ENCODE measurements at regions not wholly inside any gene's neighbourhood (a gene's known extent, or its start where the extent isn't known, plus 50 kb on each side); places are given as distances from the start of the nearest gene placed in this dataset.

DNA sequence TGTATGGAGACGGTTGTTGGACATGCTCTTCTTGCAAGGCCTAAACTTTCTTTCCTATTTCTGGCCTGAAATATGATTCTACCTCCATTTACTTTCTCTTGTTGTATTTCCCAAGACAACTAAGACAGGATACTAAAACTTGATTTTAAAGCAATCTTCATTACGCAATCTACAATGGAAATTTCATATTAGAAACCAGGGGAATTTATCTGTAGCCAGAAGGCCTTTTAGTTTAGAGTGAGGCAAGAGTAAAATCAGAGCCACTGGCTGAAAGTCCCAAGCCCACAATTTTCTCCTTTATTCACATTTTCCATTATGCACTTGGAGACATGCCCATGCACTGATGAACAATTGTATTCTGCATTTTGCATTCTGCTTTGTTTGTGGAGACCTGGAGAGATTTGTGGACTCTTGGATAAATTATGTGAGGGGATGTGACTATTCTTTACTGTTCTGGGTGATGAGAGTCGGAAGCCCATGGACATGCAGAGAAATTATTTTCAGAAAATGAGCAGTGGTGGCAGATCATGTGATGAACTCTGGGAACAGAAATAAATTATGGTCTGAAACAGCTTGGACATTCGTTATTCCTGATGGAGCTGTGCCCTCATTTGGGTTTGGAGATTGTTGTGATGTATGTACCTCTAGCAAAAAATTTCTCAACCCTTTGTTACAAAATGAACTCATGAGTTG lies 336.8 kb downstream of the SEC16B start:
- no peak for DNase-seq

DNA sequence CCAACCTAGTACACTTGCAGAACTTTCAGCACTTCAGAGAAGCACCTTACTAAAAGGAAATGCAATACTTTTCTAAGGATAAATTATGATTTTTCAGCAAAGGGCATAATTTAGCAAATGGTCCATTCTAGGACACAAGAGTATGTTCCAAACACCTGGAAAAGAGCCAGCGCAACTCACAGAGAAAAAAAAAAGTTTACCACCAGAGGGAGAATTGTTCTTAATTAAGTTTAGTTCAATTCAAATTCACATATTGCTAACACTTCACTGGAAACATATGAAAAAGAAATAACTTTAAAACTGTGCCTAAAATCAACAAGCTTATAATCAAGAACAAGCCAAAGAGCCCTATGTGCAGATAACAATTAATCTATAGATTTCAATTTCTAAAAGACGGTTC lies 338.1 kb downstream of the SEC16B start:
- no peak for DNase-seq

DNA sequence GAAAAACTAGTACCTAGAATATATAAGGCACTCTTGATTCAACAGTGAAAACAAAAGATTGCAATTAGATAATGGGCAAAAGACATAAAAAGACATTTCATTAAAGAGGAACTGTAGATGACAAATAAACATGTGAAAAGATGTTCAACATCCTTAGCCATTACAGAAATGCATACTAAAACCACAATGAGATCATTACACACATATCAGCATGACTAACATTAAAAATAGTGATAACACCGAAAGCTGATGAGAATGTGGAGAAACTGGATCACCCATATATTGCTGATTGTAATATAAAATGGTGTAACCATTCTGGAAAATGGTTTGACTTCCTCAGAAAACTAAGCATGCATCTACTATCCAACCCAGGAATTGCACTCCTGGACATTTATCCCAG lies 340.3 kb downstream of the SEC16B start:
- no peak for DNase-seq

DNA sequence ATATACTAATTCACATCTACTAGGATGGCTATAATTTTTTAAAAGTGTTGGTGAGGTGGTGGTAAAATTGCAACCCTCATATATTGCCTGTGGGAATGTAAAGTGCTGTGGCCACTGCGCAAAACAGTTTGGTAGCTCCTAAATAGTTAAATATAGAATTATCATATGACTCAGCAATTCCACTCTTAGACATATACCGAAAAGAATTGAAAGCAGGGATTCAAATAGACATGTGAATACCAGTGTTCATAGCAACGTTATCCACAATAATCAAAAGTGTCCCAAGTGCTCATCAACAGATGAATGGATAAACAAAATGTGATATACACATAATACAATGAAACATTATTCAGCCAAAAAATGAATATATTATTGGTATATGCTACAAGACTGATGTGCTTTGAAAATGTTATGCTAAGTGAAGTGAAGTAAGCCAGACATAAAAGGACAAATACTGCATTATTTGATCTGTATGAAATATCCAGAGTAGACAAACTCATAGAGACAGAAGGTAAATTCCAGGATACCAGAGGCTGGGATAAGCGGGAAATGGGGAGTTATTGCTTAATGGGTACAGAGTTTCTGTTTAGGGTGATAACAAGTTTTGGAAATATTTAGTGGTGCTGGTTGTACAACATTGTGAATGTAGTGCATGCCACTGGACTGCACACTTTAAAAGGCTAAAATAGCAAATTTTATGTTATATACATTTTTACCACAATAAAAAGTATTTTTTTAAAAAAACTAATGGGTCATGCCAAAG lies 342.5 kb downstream of the SEC16B start:
- DNase-seq, result no peak

DNA sequence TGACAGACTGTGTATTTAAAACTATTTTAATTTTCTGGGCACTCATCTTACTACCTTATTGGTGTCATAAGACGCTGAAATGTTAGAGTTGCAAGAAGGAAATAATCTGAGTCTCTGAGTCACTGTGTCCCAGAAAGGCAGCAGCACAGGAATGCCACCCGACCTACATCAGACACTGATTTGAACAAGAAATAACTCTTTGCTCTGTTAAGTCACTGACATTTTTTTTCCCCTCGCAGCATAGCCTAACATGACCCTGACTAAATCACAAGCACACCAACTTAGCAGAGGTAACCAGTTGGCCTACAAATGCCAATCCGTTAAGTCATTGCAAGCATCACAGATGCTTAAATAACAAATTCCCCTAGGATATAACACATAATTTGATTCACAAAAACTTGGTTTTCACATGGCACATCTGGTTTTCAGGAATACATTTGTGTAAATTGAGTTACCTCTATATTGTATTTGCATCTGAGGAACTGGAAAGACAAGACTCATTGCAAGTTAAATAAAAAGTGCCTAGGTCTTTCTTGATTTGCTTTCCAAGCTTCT lies 349.1 kb downstream of the SEC16B start:
- no peak for DNase-seq

DNA sequence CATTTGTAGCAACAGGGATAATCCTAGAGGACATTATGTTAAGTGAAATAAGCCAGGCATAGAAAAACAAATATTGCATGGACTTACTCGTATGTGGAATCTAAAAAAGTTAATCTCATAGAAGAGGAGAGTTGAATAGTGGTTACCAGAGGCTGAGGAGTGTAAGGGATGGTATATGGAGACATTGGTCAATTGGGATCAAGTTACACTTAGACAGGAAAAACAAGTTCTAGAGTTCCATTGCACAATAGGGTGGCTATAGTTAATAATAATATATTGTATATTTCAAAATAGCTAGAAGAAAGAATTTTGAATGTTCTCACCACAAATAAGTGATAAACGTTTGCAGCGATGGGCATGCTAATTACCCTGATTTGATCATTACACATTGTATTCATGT lies 354.6 kb downstream of the SEC16B start:
- no peak for DNase-seq

DNA sequence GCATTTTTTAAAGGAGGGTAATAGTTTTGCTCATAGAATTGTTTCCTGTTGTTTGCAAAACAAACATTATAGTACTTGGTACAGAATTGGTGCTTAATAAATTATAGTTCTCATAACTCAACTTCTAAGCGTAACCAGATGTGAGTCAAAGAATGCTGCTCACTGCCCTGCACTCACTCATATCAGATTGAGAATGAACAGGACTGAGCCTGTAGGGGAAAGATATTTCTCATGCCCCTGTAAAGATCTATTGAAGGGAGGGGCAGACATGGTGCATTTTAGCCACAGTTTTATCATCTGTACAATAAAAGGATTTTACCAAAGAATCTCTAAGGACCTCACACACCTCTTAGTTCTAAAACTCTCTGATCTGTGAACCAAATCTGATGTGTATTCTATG lies 358.5 kb downstream of the SEC16B start:
- no peak for DNase-seq

DNA sequence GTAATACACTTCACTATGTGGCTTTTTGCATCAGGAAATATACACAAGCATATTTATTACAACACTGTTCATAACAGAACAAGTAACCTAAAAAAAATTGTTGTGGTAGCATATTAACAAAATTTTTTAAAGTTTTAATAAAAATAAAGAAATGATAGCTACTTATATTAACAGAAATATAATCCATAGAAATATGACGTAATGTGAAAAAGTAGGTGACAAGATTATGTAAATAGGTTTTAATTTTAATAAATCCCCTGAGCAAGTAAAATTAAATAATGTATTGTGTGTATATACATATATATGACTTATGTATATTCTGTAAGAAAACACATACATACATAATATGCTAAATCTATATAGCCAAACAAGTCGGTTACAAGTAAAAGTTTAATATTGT lies 359.9 kb downstream of the SEC16B start:
- no peak for DNase-seq

DNA sequence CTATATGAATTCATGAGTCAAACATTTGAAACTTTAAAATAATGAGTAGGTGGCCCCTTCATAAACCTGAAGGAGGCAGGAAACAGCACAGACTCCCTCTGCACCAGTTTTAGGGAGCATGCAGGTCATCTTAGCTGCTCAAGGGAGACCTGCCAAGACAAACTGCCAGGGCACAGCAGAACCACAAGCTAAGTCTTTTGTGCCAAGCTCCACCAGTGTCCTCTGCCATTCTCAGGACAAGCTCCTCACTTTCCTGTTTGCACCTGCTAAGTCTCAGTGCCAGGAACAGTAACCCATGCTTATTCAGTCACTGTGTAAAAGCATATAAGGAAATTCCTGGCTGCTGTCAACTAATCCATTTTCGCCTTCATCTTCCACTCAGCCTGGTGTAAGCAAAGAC lies 368.9 kb downstream of the SEC16B start:
- no peak for DNase-seq

DNA sequence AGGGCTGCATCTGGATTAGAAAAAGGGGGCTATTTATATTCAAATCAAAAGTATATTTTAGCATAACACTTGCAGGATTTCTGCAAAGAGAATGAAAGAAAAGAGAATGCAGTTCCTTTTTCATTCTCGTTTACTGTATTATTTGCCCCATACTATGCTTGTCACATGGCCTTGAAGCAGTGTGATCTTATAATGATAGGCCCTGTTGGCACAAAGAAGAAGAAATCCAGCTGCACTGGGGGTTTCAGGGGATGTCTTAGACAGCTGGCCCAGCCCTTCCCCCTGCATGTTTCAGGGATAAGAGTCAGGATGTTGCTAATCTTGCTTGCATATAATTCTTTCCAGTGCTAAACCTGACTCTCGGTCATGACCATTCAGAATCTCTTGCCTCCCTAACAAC lies 369.5 kb downstream of the SEC16B start:
- no peak for DNase-seq

DNA sequence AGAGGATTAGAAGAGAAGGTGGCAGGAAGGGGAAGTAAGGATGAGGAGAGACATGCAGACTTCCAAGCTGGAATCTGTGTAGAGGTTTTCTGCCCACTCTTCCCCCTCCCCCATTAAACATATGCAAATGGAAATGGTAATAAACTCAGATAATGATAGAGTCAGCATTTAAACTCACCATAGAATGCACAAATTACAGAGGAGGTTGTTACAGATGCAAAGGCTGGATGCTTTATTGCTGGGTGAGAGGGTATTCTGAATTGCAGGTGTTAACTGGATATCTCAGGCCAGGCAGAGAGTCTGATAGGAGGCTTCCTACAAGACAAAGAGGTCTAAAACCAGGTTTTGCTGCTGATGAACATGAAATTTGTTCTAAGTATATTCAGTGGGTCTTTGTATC lies 372.5 kb downstream of the SEC16B start:
- DNase-seq, result no peak

DNA sequence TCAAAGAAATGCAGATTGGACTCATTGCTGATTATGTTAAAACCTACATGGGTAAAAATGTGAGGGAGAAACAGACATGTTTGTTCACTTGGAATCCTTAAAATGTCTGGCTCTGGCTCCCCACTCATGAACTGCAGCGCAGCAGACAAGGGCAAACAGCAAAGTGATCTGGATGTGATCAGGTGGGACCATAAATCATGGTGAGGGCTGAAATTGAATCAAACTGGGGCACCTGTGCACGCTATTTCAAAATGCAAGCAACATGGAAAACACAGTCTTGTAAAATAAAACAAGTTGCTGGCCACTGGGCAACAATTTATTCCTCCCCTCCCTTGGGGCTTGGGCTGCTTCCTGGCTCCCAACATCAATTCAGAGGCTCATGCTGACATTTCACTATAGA lies 373.4 kb downstream of the SEC16B start:
- DNase-seq, result no peak

DNA sequence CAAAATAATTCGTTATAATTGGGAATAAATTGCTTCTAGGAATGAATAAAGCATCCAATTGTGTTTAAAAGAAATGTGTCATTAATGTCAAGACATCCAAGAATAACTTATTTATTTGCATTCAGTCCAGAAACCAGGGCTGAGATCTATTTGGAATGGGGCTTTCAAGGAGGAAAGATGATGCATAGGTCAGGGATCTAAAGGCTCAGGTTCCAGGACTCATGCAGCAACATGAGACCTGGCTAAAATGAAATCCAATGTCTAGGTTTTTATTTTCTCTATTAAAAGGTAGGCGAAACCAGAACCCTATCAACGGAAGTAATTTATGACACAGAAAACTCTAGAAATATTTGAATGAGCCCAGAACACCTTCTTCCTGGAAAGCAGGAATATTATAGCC lies 376.8 kb downstream of the SEC16B start:
- no peak for DNase-seq

DNA sequence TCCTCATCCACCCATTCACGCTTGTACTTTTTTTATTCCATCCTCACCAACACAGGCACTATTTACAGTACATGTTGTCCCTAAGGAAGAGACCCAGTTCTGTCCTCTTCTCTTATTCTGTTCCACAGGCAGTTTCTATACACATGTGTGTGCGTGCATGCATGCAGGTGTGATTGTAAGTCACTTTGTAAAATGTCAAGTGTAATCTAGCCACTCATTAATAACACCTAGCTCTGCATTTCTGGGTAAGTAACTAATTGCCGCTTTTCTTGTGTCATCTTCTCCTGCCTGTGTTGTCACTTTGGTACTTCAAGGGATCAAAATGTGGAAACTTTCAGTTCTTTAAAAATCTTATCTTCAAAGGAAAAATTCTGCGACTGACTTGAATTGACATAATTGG lies 377.2 kb downstream of the SEC16B start:
- no peak for DNase-seq

DNA sequence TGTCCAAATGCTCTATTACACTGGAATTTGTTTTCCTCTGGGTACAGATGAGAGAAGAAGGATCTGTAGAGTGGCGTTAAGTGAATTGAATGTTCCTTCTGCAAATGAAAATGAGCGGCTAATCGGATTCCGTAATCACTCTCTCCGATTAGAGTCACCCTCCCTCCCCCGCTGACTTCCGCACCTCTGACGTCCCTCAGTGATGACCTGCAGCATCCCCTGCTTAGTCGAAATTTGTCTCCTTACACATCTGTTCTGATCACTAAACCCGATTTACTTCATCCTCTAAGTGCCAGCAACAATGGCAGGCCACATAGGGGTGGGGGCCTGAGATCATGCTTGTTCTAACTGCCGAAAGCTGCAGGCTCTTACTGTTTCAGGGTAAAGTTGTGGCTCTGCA lies 378.7 kb downstream of the SEC16B start:
- DNase-seq, result no peak

DNA sequence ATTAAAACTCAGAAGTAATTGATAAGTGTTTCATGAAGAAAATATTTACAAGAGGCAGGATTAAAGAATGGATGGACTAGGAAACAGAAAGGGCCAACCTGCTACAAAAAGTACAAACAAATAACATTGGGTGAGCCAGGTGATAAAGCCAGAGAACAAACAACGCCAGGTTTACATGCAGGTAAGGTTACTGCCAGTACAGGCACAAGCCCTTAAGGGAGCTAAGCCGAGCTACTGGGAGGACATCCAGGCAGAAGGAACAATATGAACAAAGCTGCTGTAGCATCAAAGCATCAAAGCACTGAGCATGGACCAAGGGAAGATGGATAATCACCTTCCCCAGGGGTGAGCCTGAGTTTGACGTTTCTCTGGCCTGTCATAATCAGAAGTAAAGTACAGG lies 380.7 kb downstream of the SEC16B start:
- DNase-seq, result no peak

DNA sequence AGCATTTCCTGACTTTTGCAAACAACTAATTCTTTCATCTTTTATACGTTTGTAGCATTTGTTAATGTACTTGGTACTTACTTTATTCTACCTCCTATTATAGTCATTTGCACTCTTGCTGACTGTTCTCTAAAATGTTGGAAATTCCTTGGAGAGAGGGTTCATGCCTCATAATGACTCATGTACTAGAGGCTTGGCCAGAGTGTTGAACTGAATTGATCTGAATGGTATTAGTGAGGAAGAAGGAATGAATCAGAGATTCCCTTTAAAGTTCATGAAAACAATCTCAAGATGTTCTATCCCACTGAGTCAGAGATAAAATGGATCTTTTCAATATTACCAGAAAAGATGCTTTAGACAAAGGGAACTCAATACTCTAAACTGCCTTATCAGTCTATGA lies 383.4 kb downstream of the SEC16B start:
- DNase-seq, result no peak

DNA sequence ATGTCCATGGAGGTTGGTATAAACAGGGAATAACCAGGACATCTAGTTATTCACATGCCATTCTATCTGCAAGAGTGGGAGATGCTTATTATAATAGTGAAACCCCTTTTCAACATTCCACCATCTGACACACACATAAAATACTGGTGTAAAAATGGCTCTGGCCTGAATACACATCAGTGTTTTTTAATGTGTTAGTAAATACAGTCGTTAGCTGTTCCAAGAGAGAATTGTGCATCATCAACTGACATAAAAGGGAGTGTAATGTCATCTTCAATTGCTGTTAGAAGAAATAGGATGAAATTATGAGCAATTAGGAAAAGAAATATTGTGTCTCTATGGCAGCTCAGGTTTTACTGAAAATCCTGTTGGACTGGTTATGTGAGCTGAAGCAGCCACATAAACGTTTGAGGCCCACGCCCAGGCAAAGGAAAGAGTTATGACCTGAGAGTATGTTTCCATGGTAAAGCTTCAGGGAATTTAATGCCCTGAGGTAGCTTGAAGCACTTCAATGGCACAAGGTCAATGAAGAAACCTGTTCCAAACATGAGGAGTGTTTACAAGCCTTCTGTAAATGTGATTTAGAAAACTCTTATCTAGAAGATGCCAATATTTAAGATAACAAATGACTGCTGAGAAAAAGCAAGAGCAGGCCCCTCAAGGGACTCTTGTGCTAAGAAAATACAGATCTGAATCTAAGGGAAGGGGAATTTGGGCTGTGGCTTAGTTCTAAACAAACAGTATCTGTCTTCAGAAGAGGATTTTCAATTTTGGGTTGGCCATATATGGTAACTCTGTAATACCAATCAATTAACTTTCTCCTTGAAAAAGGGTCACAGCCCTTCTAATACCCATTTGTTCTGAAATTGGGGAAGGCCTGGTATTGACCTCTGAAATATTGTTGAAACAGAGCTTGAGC lies 384.3 kb downstream of the SEC16B start:
- no peak for DNase-seq

DNA sequence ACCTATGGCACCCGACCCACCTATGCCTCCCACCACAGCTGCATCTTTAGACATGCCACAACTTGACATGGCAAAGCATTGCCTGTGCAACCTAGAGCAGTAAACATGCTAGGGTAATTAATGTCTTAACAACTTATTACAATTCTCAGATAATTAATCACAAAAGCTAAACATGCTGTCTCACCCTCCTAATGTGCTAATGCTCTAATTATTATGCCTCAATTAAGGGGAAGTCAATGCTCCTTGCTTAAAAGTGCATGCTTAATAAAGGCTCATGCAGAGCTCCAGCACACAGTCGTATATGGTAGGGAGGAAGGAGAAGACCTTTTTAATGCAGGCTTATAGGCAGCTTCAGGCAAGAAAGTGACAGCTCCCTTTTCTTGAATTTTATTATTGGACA lies 396.0 kb downstream of the SEC16B start:
- no peak for DNase-seq

DNA sequence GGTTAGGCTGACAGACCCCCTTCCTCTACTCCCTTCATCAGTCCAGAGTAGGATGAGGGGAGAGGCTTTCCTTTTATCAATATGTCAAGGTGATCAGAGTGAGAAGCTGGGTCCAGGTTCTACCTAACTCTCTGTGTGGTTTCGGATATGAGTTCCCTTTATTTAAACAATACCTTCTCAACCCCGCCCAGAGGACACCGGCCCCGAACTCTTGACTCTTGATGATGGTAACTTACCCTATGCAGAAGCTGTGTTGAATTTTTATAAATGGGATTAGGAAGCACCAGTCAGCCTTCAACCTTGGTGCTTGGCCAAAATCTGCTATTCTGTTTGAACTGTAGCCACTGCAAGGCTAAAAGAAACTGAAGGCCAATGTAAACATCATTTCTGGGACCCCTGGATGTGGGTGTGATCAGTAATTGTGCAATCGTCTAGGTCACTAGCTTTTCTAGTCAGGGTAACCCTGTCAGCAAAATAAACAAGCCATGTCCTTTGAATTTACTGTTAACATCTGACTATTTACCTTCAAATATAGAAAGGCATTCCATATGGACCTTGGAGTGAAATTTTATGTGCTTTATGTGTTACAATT lies 398.3 kb downstream of the SEC16B start:
- DNase-seq, result no peak

DNA sequence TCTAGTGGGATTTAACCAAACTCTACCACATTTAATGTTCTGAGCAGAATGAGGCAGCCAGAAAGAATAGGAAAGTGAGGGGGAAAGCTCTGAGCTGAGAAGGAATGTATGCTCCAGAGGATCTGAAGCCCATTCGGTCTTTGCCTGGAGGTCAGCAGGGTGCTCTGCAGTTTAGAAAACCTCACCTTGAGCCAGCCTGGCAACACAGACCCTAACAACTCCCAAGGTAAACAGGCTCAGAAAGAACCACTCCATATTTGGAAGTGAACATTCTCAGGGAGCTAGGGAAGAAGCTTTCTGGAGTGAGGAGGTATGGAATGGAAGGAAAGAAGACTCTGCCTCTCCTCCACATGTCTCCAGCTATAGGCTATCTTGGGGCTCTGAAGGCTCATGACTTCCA lies 398.8 kb downstream of the SEC16B start:
- no peak for DNase-seq

DNA sequence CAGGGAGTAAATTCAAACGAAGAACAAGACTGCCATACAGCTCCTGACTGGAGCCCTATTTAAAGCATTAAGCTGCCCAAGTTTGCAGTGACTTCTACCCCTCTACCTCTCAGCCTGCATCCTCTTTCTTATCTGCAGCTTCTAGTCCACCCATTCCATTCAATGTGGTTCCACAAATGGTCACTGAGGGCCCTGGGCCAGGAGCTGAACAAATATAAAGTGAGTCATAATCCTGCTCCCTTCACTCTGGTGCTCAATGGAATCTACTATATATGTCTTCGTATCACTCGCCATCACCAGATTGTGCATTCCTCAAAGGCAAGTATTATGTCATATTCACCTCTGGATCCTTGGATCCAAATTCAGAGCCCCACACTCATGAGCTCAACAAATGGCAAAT lies 398.7 kb downstream of the BRINP2 start:
- no peak for DNase-seq

DNA sequence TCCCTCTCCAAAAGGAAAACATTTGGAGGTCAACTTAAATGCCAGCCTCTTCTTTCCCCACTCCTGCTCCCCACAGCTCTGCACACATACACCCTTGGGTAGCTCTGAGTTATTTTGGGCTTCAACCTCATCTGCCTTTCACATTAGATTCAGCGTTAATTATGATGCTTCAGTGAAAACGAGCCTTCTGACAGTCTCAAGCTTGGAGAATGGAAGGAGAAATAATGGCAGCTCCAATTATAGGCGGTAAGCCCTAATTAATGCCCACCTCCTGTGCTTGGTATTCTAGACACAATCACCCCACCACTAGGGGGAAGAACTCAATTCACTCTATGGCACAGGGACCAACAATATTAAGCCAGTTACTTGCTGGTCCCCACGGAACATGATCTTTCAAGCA lies 397.9 kb downstream of the BRINP2 start:
- peak; percentile 31 for DNase-seq
